ENCODE measurements at regions not wholly inside any gene's neighbourhood (a gene's known extent, or its start where the extent isn't known, plus 50 kb on each side); places are given as distances from the start of the nearest gene placed in this dataset.

- H3K27ac ChIP-seq: no peak overlapping the region
- H3K9me3 ChIP-seq (replicated peaks in 1 of 3): no peaks in the 10 kb centered on the region
- no peaks in the 10 kb centered on the region for H3K4me1 ChIP-seq (replicated peaks in 1 of 2)
- TF ChIP-seq POLR2A (IDR thresholded peaks at IDR 0.05): no peak
- TF ChIP-seq CTCF (IDR thresholded peaks at IDR 0.05): no peak
- intact Hi-C loops (cut with DNase I): no loop called here
- WGBS, 4 donors: 7 to 22% (median 10%) methylated on average over 1 of the region's 1 CpG
- no peaks in the 10 kb centered on the region for H3K36me3 ChIP-seq (replicated peaks in 1 of 2)
- no peaks in the 10 kb centered on the region for H3K27me3 ChIP-seq
- H3K4me3 ChIP-seq: no peak overlapping the region
- no peak for DNase-seq
Measured at GRCh38 chr15:96130734-96131133, 199.8 kb upstream of the NR2F2 start.

GRCh38 chr15:96132126-96132525, 198.4 kb upstream of the NR2F2 start:
- no peak for TF ChIP-seq CTCF (IDR thresholded peaks at IDR 0.05)
- TF ChIP-seq POLR2A (IDR thresholded peaks at IDR 0.05): no peak
- intact Hi-C loops (cut with DNase I): no loop called here
- Histone ChIP-seq H3K9me3 (replicated peaks in 1 of 3) (no peaks in the 10 kb centered on the region), H3K27ac (no peak overlapping the region), H3K4me3 (no peak overlapping the region), H3K4me1 (replicated peaks in 1 of 2) (no peaks in the 10 kb centered on the region), H3K27me3 (no peaks in the 10 kb centered on the region), H3K36me3 (replicated peaks in 1 of 2) (no peaks in the 10 kb centered on the region)
- no peak for DNase-seq
- WGBS, 4 donors: 88 to 100% (median 92%) methylated on average over 1 of the region's 1 CpG

- intact Hi-C loops (cut with DNase I): no loop called here
- Histone ChIP-seq H3K4me3 (no peak overlapping the region), H3K27me3 (no peaks in the 10 kb centered on the region), H3K36me3 (replicated peaks in 1 of 2) (no peaks in the 10 kb centered on the region), H3K9me3 (replicated peaks in 1 of 3) (no peaks in the 10 kb centered on the region), H3K27ac (no peak overlapping the region), H3K4me1 (replicated peaks in 1 of 2) (no peaks in the 10 kb centered on the region)
- DNase-seq: no peak
- WGBS, 4 donors: 89 to 96% (median 94%) methylated on average over 33 to 36 of the region's 36 CpGs
- TF ChIP-seq CTCF (IDR thresholded peaks at IDR 0.05) (no peak), POLR2A (IDR thresholded peaks at IDR 0.05) (no peak)
Measured at GRCh38 chr15:96135166-96136093, 195.1 kb upstream of the NR2F2 start.

- Histone ChIP-seq H3K27me3 (no peaks in the 10 kb centered on the region), H3K4me3 (no peak overlapping the region), H3K4me1 (replicated peaks in 1 of 2) (no peaks in the 10 kb centered on the region), H3K36me3 (replicated peaks in 1 of 2) (no peaks in the 10 kb centered on the region), H3K27ac (no peak overlapping the region), H3K9me3 (replicated peaks in 1 of 3) (no peaks in the 10 kb centered on the region)
- intact Hi-C loops (cut with DNase I): no loop called here
- TF ChIP-seq POLR2A (IDR thresholded peaks at IDR 0.05) (no peak), CTCF (IDR thresholded peaks at IDR 0.05) (no peak)
- DNase-seq: no peak
Measured at GRCh38 chr15:96138985-96139384, 191.5 kb upstream of the NR2F2 start.
